ENCODE measurements at regions not wholly inside any gene's neighbourhood (a gene's known extent, or its start where the extent isn't known, plus 50 kb on each side); places are given as distances from the start of the nearest gene placed in this dataset.

- intact Hi-C loops (cut with micrococcal nuclease): no loop called here
- DNase-seq (no peak), ATAC-seq (no peak)
- TF ChIP-seq, protein P1, sequence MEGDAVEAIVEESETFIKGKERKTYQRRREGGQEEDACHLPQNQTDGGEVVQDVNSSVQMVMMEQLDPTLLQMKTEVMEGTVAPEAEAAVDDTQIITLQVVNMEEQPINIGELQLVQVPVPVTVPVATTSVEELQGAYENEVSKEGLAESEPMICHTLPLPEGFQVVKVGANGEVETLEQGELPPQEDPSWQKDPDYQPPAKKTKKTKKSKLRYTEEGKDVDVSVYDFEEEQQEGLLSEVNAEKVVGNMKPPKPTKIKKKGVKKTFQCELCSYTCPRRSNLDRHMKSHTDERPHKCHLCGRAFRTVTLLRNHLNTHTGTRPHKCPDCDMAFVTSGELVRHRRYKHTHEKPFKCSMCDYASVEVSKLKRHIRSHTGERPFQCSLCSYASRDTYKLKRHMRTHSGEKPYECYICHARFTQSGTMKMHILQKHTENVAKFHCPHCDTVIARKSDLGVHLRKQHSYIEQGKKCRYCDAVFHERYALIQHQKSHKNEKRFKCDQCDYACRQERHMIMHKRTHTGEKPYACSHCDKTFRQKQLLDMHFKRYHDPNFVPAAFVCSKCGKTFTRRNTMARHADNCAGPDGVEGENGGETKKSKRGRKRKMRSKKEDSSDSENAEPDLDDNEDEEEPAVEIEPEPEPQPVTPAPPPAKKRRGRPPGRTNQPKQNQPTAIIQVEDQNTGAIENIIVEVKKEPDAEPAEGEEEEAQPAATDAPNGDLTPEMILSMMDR (IDR thresholded peaks at IDR 0.05): no peak
- Mint-ChIP-seq H3K27me3 (ENCODE audit: low read depth in 2 of 2) (peaks cover 7 to 11% of the 10 kb centered on the region in 2 donors), H3K9me3 (no peaks in the 10 kb centered on the region), H3K27ac (no peak overlapping the region), H3K4me3 (no peak overlapping the region), H3K36me3 (no peaks in the 10 kb centered on the region), H3K4me1 (no peaks in the 10 kb centered on the region)
- H3K4me1 ChIP-seq (ENCODE audit: control insufficient read depth, insufficient read depth, low read length): no peaks in the 10 kb centered on the region
- H3K36me3 ChIP-seq (ENCODE audit: control insufficient read depth, insufficient read depth, low read length): no peaks in the 10 kb centered on the region
- no peak overlapping the region for H3K27ac ChIP-seq (ENCODE audit: low read length)
- H3K9me3 ChIP-seq (ENCODE audit: control insufficient read depth, insufficient read depth, low read length): no peaks in the 10 kb centered on the region
- H3K4me3 ChIP-seq (ENCODE audit: low read length): no peak overlapping the region
- H3K27me3 ChIP-seq (ENCODE audit: control insufficient read depth, insufficient read depth, low read length): no peaks in the 10 kb centered on the region
- 88% methylated on average over 9 of the region's 9 CpGs for WGBS (ENCODE audit: insufficient coverage)
Measured at GRCh38 chr11:116653206-116653605, 119.6 kb downstream of the BUD13 start.

- no peaks in the 10 kb centered on the region for H3K27me3 ChIP-seq (ENCODE audit: control insufficient read depth, insufficient read depth, low read length)
- Mint-ChIP-seq H3K27ac (no peak overlapping the region), H3K27me3 (ENCODE audit: low read depth in 2 of 2) (peaks cover 7 to 11% of the 10 kb centered on the region in 2 donors), H3K36me3 (no peaks in the 10 kb centered on the region), H3K4me3 (no peak overlapping the region), H3K4me1 (no peaks in the 10 kb centered on the region), H3K9me3 (no peaks in the 10 kb centered on the region)
- TF ChIP-seq, protein P1 (IDR thresholded peaks at IDR 0.05): no peak
- ATAC-seq (no peak), DNase-seq (no peak)
- no peaks in the 10 kb centered on the region for H3K4me1 ChIP-seq (ENCODE audit: control insufficient read depth, insufficient read depth, low read length)
- intact Hi-C loops (cut with micrococcal nuclease): no loop called here
- H3K36me3 ChIP-seq (ENCODE audit: control insufficient read depth, insufficient read depth, low read length): no peaks in the 10 kb centered on the region
- WGBS (ENCODE audit: insufficient coverage): 34% methylated on average over 5 of the region's 6 CpGs
- H3K9me3 ChIP-seq (ENCODE audit: control insufficient read depth, insufficient read depth, low read length): no peaks in the 10 kb centered on the region
- no peak overlapping the region for H3K4me3 ChIP-seq (ENCODE audit: low read length)
- H3K27ac ChIP-seq (ENCODE audit: low read length): no peak overlapping the region
Measured at GRCh38 chr11:116651737-116652237, 121.0 kb downstream of the BUD13 start.

GRCh38 chr11:116651098-116651736, 121.6 kb downstream of the BUD13 start:
- ATAC-seq (no peak), DNase-seq (no peak)
- Histone ChIP-seq H3K4me1 (ENCODE audit: control insufficient read depth, insufficient read depth, low read length) (no peaks in the 10 kb centered on the region), H3K27ac (ENCODE audit: low read length) (no peak overlapping the region), H3K9me3 (ENCODE audit: control insufficient read depth, insufficient read depth, low read length) (no peaks in the 10 kb centered on the region), H3K27me3 (ENCODE audit: control insufficient read depth, insufficient read depth, low read length) (no peaks in the 10 kb centered on the region), H3K4me3 (ENCODE audit: low read length) (no peak overlapping the region), H3K36me3 (ENCODE audit: control insufficient read depth, insufficient read depth, low read length) (no peaks in the 10 kb centered on the region)
- WGBS (ENCODE audit: insufficient coverage): 48% methylated on average over 7 of the region's 9 CpGs
- Mint-ChIP-seq H3K27me3 (ENCODE audit: low read depth in 2 of 2) (peaks cover 5 to 7% of the 10 kb centered on the region in 2 donors), H3K4me1 (no peaks in the 10 kb centered on the region), H3K4me3 (no peak overlapping the region), H3K9me3 (no peaks in the 10 kb centered on the region), H3K27ac (no peak overlapping the region), H3K36me3 (no peaks in the 10 kb centered on the region)
- intact Hi-C loops (cut with micrococcal nuclease): no loop called here
- TF ChIP-seq, protein P1 (IDR thresholded peaks at IDR 0.05): no peak

GRCh38 chr11:116650052-116650451, 122.7 kb downstream of the BUD13 start:
- H3K36me3 Mint-ChIP-seq: no peaks in the 10 kb centered on the region

More at GRCh38 chr11:116650052-116650451, 122.7 kb downstream of the BUD13 start:
- Mint-ChIP-seq H3K27ac (no peak overlapping the region), H3K9me3 (no peaks in the 10 kb centered on the region), H3K4me1 (no peaks in the 10 kb centered on the region), H3K4me3 (no peak overlapping the region), H3K27me3 (ENCODE audit: low read depth in 2 of 2) (peaks cover 0 to 3% of the 10 kb centered on the region in 2 donors)
- Histone ChIP-seq H3K4me3 (ENCODE audit: low read length) (no peak overlapping the region), H3K9me3 (ENCODE audit: control insufficient read depth, insufficient read depth, low read length) (no peaks in the 10 kb centered on the region), H3K27me3 (ENCODE audit: control insufficient read depth, insufficient read depth, low read length) (no peaks in the 10 kb centered on the region), H3K4me1 (ENCODE audit: control insufficient read depth, insufficient read depth, low read length) (no peaks in the 10 kb centered on the region), H3K36me3 (ENCODE audit: control insufficient read depth, insufficient read depth, low read length) (no peaks in the 10 kb centered on the region), H3K27ac (ENCODE audit: low read length) (no peak overlapping the region)
- DNase-seq (no peak), ATAC-seq (no peak)
- intact Hi-C loops (cut with micrococcal nuclease): no loop called here
- TF ChIP-seq, protein P1 (IDR thresholded peaks at IDR 0.05): no peak
- WGBS (ENCODE audit: insufficient coverage): 71% methylated on average over 2 of the region's 2 CpGs
